Esophagus squamous epithelium (tissue), 4 donors: ENCODE measurements at regions not wholly inside any gene's neighbourhood (a gene's known extent, or its start where the extent isn't known, plus 50 kb on each side); places are given as distances from the start of the nearest gene placed in this dataset.

Experiments used
- POLR2A ChIP-seq, 4 donors: fragments of 450-650 bp; IDR thresholded peaks; one replicate each; pipeline ENCODE4 v1.6.1; 2017; ENCODE audit warnings: antibody characterized with exemption in 4 of 4, mild to moderate bottlenecking in 4 of 4, moderate library complexity in 3 of 4
- TF ChIP-seq, protein P1 (sequence below), 6 experiments: fragments of 450-650 bp in 4 of 6; fragments of 200-600 bp in 2 of 6; sonication (generic) in 2 of 6; IDR thresholded peaks; one replicate each; pipeline ENCODE4 v1.5.1; 2016 to 2019; ENCODE audit warnings: antibody characterized with exemption in 6 of 6, mild to moderate bottlenecking in 4 of 6, moderate library complexity in 4 of 6

GRCh38 chr21:43289966-43290365 lies 121.2 kb downstream of the CRYAA start:
- TF ChIP-seq, protein P1, sequence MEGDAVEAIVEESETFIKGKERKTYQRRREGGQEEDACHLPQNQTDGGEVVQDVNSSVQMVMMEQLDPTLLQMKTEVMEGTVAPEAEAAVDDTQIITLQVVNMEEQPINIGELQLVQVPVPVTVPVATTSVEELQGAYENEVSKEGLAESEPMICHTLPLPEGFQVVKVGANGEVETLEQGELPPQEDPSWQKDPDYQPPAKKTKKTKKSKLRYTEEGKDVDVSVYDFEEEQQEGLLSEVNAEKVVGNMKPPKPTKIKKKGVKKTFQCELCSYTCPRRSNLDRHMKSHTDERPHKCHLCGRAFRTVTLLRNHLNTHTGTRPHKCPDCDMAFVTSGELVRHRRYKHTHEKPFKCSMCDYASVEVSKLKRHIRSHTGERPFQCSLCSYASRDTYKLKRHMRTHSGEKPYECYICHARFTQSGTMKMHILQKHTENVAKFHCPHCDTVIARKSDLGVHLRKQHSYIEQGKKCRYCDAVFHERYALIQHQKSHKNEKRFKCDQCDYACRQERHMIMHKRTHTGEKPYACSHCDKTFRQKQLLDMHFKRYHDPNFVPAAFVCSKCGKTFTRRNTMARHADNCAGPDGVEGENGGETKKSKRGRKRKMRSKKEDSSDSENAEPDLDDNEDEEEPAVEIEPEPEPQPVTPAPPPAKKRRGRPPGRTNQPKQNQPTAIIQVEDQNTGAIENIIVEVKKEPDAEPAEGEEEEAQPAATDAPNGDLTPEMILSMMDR (IDR thresholded peaks at IDR 0.05): no peak
- no peak for TF ChIP-seq POLR2A (IDR thresholded peaks at IDR 0.05)
